GM21367 (cell line): ENCODE measurements at regions not wholly inside any gene's neighbourhood (a gene's known extent, or its start where the extent isn't known, plus 50 kb on each side); places are given as distances from the start of the nearest gene placed in this dataset.

Source experiments
- ATAC-seq: cut with Tn5 transposase; IDR thresholded peaks from one replicate; pipeline ENCODE4 v1.9.1; 2021; ENCODE audit not compliant: unreplicated experiment

- ATAC-seq = no peak
Observed at GRCh38 chr2:71878626-71879508, 268.8 kb downstream of the CYP26B1 start.

DNA sequence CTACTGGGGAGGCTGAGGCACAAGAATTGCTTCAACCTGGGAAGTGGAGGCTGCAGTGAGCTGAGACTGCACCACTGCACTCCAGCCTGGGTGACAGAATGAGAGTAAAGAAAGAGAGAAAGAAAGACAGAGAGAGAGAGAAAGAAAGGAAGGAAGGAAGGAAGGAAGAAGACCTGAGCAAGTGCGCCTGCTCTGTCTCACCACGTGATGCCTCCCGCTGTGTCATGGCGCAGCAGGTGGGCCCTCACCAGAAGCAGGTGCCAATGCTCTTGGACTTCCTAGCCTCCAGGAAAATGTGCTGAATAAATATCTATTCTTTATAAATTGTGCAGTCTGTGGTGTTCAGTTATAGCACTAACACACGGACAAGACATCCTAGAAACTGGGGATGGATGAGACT lies 270.0 kb downstream of the CYP26B1 start:
- ATAC-seq = no peak

- no peak for ATAC-seq
Observed at GRCh38 chr2:71876542-71877451, 270.9 kb downstream of the CYP26B1 start.

- ATAC-seq = no peak
Observed at GRCh38 chr2:71872466-71873051, 275.1 kb downstream of the CYP26B1 start.

- no peak for ATAC-seq
Observed at GRCh38 chr2:71865391-71865965, 282.2 kb downstream of the CYP26B1 start.

- no peak for ATAC-seq
Observed at GRCh38 chr2:71864085-71864484, 283.6 kb downstream of the CYP26B1 start.

- ATAC-seq = no peak
Observed at GRCh38 chr2:71863396-71863795, 284.3 kb downstream of the CYP26B1 start.

GRCh38 chr2:71862921-71863320 lies 284.7 kb downstream of the CYP26B1 start:
- no peak for ATAC-seq

DNA sequence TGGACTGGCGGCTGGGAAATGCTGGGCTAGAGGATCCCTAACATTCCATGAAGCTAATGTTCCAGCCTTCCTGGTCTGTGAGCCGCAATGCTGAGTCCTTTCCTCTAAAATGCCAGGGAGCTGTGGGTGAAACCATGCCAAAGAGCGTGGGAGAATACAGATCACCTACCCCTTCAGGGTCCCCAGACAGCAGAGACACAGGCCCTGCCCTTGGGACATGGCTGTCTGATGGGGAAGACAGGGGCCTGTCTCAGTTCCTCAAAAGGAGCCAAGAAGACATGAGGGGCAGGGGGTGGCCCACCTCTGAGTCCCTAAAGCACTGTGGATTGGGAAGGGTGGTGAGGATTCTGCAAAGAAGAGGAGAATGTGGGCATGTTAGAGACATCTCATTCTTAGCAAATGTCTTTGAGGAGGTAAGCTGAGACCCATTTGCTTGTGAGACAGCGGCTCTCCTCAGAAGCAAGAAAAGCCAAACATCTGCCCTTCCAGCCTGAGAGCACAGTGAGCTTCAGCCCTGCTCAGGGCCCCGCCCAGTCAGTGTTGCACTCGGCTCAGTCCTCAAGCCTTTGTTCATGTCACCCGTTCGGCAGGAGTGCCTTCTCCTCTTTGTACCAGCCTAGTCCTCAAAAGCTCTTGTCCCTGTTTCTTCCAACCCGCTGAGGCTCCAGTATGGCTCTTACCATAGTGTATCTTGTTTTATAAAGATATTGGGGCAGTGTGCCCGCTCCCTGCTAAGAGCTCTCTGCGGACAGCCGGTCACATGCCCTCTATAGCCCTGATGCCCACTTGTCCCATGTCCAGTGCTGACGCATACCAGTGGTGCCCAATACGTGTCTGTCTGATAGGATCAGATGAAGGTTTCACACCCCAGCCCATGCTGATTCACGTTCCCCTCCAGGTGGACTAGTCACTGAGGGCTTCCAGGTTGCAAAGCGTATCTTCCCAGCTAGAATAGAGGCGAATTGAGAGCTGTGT lies 286.2 kb downstream of the CYP26B1 start:
- ATAC-seq = no peak

DNA sequence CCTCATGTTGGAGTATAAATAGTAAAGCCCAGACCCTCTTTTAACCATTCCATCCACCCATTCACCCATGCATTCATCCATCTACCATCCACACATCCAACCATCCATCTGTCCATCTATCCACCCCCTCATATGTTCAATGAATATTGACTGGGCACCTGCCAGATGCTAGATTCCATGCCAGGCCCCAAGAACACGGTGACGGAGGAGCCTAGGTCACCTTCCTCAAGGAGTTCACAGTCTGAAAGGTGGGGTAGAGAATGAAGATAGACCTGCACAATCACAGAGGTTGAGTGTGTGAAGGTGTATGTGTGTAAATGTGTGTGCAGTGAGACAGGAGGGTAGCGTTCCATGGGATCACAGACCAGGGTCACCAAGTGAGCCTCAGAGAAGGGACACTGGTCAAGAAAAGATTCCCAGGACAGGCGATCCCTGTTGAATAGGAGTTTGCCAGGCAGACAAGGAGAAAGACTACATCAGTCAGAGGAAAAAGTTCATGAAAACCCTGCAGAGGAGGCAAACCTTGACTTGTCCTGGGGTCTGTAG lies 287.2 kb downstream of the CYP26B1 start:
- no peak for ATAC-seq

GRCh38 chr2:71859211-71859847 lies 288.3 kb downstream of the CYP26B1 start:
- ATAC-seq = no peak

- no peak for ATAC-seq
Observed at GRCh38 chr2:71858071-71858470, 289.6 kb downstream of the CYP26B1 start.

- no peak for ATAC-seq
Observed at GRCh38 chr2:71857636-71858035, 290.0 kb downstream of the CYP26B1 start.

- ATAC-seq = no peak
Observed at GRCh38 chr2:71856773-71857525, 290.7 kb downstream of the CYP26B1 start.

DNA sequence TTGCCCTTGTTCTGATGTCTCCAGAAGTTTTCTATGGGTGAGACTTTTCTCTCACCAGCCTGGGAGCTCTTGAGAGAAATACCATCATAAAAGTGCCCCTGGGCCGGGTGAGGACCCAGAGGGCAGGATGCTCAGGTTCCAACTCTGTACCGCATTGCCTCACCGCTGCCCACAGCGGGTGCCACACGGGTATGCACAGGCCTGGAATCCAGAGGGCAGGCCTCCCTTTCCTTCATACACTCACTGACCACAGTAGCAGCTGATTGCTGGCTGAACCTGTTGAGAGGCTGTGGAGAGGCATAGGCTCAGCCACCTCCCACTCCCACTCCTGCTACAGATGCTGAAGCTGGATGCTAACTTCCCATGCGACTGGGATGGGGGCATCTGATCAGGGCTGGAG lies 293.8 kb downstream of the CYP26B1 start:
- no peak for ATAC-seq

- no peak for ATAC-seq
Observed at GRCh38 chr2:71852141-71852711, 295.4 kb downstream of the CYP26B1 start.

DNA sequence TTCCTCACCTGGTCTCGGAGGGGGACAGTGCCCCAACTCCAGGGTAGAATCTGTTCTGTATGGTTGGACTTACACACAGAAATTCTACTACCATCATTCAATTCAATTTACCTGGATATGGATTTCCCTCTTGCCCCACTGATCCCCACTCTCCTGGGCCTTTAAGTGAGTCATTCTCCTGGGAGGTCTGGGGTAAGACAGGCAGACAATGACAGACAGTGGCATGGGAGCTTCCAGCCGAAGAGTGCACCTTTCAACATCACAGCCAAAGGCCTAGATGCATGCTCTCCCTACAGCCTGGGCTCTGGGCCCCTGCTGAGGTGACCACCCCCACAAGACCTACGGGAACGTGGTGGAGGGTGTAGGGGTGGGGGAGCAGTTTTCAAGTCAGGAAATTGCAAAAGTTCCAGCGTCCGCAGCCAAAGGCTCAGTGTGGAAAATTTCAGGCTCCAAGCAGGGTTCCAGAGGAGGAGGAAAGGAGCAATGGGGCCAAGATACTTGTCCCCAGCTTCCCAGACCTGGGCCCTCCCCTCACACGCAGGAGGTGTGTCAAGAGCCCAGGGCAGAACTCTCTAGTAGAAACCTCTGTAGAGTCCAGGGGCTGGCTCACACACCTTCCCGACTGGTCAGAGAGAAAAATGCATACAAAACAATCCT lies 296.4 kb downstream of the CYP26B1 start:
- no peak for ATAC-seq
